Liver (tissue), 3 donors: ENCODE measurements at regions not wholly inside any gene's neighbourhood (a gene's known extent, or its start where the extent isn't known, plus 50 kb on each side); places are given as distances from the start of the nearest gene placed in this dataset.

ENCODE experiments used
- EGR1 ChIP-seq, 2 donors: IDR thresholded peaks; 2 replicates each; pipeline ENCODE4 v1.6.1; 2016 to 2018; ENCODE audit warnings: antibody characterized with exemption in 2 of 2, low read depth in 2 of 2
- GABPA ChIP-seq, 2 donors: IDR thresholded peaks in 1 of 2; conservative IDR thresholded peaks in 1 of 2; 2 replicates each; pipeline ENCODE4 v1.6.1; 2016; ENCODE audit warnings: antibody characterized with exemption in 2 of 2, mild to moderate bottlenecking in 1 of 2, moderate library complexity in 1 of 2
- JUND ChIP-seq, 2 donors: IDR thresholded peaks; 2 replicates each; pipeline ENCODE4 v1.6.1; 2016; ENCODE audit warnings: antibody characterized with exemption in 2 of 2
- RAD21 ChIP-seq, 2 donors: IDR thresholded peaks; 2 replicates each; pipeline ENCODE4 v1.6.1; 2016; ENCODE audit warnings: antibody characterized with exemption in 2 of 2, mild to moderate bottlenecking in 2 of 2
- TAF1 ChIP-seq: conservative IDR thresholded peaks from 2 replicates; pipeline ENCODE4 v1.6.1; 2016; ENCODE audit warnings: antibody characterized with exemption, mild to moderate bottlenecking
- YY1 ChIP-seq: IDR thresholded peaks from 2 replicates; pipeline ENCODE4 v1.6.1; 2016; ENCODE audit warnings: antibody characterized with exemption, mild to moderate bottlenecking
- TF ChIP-seq, protein P1 (sequence below): IDR thresholded peaks from 2 replicates; pipeline ENCODE4 v1.6.1; 2016; ENCODE audit warnings: antibody characterized with exemption, mild to moderate bottlenecking
- TF ChIP-seq, protein P2 (sequence below): fragments of 150-350 bp; IDR thresholded peaks from 2 replicates; pipeline ENCODE4 v1.5.1; 2017; ENCODE audit warnings: improper control_type of control experiment, low read depth, low read length; ENCODE audit not compliant: missing input control
- TF ChIP-seq, protein P3 (sequence below): IDR thresholded peaks from 2 replicates; pipeline ENCODE4 v1.6.1; 2016; ENCODE audit warnings: antibody characterized with exemption
- donor health status: healthy.
- donor health status: healthy.

DNA sequence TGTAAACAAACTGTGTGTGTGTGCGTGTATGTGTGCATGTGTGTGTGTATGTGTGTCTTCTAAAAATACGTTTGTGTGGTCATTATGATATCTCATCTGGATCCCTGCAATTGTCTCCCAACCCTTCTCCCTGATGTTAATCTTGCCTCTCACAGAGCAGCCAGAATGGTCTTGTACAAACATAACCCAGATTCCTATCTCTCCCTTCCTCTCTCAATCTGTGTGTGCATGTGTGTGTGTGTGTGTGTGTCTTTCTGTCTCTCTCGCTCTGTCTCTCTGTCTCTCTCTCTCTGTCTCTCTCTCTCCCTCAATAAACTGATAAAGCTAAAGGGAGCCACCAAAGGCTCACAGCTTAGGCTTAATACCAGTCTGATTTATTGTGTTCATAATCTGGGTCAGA is 210.8 kb downstream of the PAX3 start:
- TF ChIP-seq, protein P1, sequence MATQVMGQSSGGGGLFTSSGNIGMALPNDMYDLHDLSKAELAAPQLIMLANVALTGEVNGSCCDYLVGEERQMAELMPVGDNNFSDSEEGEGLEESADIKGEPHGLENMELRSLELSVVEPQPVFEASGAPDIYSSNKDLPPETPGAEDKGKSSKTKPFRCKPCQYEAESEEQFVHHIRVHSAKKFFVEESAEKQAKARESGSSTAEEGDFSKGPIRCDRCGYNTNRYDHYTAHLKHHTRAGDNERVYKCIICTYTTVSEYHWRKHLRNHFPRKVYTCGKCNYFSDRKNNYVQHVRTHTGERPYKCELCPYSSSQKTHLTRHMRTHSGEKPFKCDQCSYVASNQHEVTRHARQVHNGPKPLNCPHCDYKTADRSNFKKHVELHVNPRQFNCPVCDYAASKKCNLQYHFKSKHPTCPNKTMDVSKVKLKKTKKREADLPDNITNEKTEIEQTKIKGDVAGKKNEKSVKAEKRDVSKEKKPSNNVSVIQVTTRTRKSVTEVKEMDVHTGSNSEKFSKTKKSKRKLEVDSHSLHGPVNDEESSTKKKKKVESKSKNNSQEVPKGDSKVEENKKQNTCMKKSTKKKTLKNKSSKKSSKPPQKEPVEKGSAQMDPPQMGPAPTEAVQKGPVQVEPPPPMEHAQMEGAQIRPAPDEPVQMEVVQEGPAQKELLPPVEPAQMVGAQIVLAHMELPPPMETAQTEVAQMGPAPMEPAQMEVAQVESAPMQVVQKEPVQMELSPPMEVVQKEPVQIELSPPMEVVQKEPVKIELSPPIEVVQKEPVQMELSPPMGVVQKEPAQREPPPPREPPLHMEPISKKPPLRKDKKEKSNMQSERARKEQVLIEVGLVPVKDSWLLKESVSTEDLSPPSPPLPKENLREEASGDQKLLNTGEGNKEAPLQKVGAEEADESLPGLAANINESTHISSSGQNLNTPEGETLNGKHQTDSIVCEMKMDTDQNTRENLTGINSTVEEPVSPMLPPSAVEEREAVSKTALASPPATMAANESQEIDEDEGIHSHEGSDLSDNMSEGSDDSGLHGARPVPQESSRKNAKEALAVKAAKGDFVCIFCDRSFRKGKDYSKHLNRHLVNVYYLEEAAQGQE, result no peak
- TF ChIP-seq, protein P2, sequence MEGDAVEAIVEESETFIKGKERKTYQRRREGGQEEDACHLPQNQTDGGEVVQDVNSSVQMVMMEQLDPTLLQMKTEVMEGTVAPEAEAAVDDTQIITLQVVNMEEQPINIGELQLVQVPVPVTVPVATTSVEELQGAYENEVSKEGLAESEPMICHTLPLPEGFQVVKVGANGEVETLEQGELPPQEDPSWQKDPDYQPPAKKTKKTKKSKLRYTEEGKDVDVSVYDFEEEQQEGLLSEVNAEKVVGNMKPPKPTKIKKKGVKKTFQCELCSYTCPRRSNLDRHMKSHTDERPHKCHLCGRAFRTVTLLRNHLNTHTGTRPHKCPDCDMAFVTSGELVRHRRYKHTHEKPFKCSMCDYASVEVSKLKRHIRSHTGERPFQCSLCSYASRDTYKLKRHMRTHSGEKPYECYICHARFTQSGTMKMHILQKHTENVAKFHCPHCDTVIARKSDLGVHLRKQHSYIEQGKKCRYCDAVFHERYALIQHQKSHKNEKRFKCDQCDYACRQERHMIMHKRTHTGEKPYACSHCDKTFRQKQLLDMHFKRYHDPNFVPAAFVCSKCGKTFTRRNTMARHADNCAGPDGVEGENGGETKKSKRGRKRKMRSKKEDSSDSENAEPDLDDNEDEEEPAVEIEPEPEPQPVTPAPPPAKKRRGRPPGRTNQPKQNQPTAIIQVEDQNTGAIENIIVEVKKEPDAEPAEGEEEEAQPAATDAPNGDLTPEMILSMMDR, result no peak
- TF ChIP-seq, protein P3, sequence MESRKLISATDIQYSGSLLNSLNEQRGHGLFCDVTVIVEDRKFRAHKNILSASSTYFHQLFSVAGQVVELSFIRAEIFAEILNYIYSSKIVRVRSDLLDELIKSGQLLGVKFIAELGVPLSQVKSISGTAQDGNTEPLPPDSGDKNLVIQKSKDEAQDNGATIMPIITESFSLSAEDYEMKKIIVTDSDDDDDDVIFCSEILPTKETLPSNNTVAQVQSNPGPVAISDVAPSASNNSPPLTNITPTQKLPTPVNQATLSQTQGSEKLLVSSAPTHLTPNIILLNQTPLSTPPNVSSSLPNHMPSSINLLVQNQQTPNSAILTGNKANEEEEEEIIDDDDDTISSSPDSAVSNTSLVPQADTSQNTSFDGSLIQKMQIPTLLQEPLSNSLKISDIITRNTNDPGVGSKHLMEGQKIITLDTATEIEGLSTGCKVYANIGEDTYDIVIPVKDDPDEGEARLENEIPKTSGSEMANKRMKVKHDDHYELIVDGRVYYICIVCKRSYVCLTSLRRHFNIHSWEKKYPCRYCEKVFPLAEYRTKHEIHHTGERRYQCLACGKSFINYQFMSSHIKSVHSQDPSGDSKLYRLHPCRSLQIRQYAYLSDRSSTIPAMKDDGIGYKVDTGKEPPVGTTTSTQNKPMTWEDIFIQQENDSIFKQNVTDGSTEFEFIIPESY, result no peak
- no peak for TF ChIP-seq TAF1
- no peak for TF ChIP-seq YY1
- no peak for TF ChIP-seq GABPA (IDR thresholded peaks at IDR 0.05 in 1 of 2, conservative IDR thresholded peaks at IDR 0.05 in 1 of 2)
- no peak for TF ChIP-seq EGR1 (IDR thresholded peaks at IDR 0.05; ENCODE audit: low read depth in 2 of 2)
- TF ChIP-seq RAD21 (IDR thresholded peaks at IDR 0.05), result no peak
- TF ChIP-seq JUND (IDR thresholded peaks at IDR 0.05), result no peak
